ENCODE measurements at regions not wholly inside any gene's neighbourhood (a gene's known extent, or its start where the extent isn't known, plus 50 kb on each side); places are given as distances from the start of the nearest gene placed in this dataset.
A peak's percentile ranks its signal among the peaks of the same experiment; 100 is the strongest.

DNA sequence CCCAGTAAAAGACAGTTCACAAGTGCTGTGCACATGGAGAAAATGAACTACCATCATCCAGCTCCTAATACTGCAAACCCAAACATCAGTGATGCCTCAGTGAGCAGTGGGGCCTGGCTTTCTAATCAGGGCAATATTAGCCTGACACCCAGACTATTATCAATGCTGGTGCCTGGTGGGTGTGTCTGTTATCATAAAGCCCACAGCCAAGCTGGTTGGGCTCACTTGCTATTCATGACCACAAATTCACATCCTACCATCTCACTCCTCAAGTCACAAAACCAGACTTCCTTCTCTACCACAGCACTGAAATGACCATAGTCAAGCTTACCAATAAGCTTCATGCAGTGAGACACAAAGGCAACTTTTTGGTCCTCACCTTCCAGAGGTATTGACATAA is 180.8 kb upstream of the PLN start:
- H3K27me3 ChIP-seq (ENCODE audit: insufficient read depth in 3 of 3, low read length in 2 of 3): no peaks in the 10 kb centered on the region
- TF ChIP-seq, protein P1, sequence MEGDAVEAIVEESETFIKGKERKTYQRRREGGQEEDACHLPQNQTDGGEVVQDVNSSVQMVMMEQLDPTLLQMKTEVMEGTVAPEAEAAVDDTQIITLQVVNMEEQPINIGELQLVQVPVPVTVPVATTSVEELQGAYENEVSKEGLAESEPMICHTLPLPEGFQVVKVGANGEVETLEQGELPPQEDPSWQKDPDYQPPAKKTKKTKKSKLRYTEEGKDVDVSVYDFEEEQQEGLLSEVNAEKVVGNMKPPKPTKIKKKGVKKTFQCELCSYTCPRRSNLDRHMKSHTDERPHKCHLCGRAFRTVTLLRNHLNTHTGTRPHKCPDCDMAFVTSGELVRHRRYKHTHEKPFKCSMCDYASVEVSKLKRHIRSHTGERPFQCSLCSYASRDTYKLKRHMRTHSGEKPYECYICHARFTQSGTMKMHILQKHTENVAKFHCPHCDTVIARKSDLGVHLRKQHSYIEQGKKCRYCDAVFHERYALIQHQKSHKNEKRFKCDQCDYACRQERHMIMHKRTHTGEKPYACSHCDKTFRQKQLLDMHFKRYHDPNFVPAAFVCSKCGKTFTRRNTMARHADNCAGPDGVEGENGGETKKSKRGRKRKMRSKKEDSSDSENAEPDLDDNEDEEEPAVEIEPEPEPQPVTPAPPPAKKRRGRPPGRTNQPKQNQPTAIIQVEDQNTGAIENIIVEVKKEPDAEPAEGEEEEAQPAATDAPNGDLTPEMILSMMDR (IDR thresholded peaks at IDR 0.05): no peak
- H3K9me3 ChIP-seq: peaks cover 11% of the 10 kb centered on the region
- peaks cover 18% of the 10 kb centered on the region for H3K4me1 ChIP-seq
- no peaks in the 10 kb centered on the region for H3K36me3 ChIP-seq (ENCODE audit: insufficient read depth in 1 of 2, low read depth in 1 of 2)
- DNase-seq (no peak), ATAC-seq (no peak)
- H3K27ac ChIP-seq: no peak overlapping the region
- intact Hi-C loops (cut with DNase I): loop anchor here in 1 of 2 donors (2.0 kb wide), 1 partner anchor 31 kb away; no protein-coding TSS in a partner anchor
- H3K4me3 ChIP-seq: no peak overlapping the region

DNA sequence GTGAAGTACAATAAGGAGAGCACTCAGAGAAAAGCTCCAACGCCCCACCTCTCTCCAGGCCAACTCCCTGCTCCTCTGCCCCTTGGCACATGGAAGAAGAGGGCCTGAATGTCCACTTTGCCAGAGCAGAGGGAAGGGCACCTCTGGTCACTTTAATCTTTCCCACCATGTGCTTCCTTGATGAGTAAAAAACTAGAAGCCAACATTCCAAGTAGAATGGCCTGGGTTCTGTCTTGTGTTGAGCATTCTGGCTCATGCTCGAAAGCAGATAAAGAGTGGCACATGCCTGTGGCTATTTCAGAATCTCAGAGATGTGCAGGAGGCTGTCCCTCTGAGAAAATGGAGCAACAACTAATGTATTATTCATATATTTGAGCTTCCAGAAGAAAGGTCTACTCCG is 177.4 kb upstream of the PLN start:
- ATAC-seq (peak in 3 of 4 donors; percentile 29 to 33 (median 30)), DNase-seq (no peak)
- WGBS, 3 donors: 69 to 79% (median 72%) methylated on average over 3 of the region's 3 CpGs
- Histone ChIP-seq H3K9me3 (peaks cover 11% of the 10 kb centered on the region), H3K4me1 (peaks cover 26% of the 10 kb centered on the region), H3K27ac (peak overlapping the region; percentile 89), H3K27me3 (ENCODE audit: insufficient read depth in 3 of 3, low read length in 2 of 3) (no peaks in the 10 kb centered on the region), H3K4me3 (no peak overlapping the region), H3K36me3 (ENCODE audit: insufficient read depth in 1 of 2, low read depth in 1 of 2) (no peaks in the 10 kb centered on the region)
- TF ChIP-seq, protein P1 (IDR thresholded peaks at IDR 0.05): no peak
- intact Hi-C loops (cut with DNase I): loop anchor here (5.0 kb wide), 2 partner anchors 33 to 73 kb away; no protein-coding TSS in a partner anchor

DNA sequence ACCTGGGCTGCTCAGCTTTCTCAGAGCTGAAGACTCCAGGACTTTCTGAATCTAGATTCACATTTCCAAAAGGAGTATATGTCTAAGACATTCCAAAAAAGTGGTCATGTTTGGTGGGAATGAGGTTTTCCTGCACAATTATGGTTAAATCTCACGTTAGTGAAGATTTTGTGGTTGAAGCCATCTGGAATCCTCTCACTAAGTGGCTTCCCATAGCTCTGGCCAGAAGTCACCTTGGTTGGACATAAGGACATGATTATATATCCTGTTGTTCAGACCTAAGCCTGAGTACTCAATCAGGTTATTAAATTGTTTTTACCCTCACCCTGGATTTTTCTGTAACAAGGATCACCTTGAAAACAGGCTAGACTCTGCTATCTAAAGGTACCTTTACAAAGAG is 176.1 kb upstream of the PLN start:
- H3K27me3 ChIP-seq (ENCODE audit: insufficient read depth in 3 of 3, low read length in 2 of 3): no peaks in the 10 kb centered on the region
- H3K36me3 ChIP-seq (ENCODE audit: insufficient read depth in 1 of 2, low read depth in 1 of 2): no peaks in the 10 kb centered on the region
- 47 to 70% (median 56%) methylated on average over 1 of the region's 1 CpG for WGBS, 3 donors
- H3K27ac ChIP-seq: peak overlapping the region; percentile 89
- ATAC-seq: peak in 3 of 4 donors; percentile 4 to 50 (median 12)
- H3K9me3 ChIP-seq: peaks cover 11% of the 10 kb centered on the region
- TF ChIP-seq, protein P1 (IDR thresholded peaks at IDR 0.05): no peak
- H3K4me1 ChIP-seq: peaks cover 26% of the 10 kb centered on the region
- intact Hi-C loops (cut with DNase I): loop anchor here (5.0 kb wide), 2 partner anchors 35 to 75 kb away; no protein-coding TSS in a partner anchor
- DNase-seq: no peak
- H3K4me3 ChIP-seq: no peak overlapping the region

DNA sequence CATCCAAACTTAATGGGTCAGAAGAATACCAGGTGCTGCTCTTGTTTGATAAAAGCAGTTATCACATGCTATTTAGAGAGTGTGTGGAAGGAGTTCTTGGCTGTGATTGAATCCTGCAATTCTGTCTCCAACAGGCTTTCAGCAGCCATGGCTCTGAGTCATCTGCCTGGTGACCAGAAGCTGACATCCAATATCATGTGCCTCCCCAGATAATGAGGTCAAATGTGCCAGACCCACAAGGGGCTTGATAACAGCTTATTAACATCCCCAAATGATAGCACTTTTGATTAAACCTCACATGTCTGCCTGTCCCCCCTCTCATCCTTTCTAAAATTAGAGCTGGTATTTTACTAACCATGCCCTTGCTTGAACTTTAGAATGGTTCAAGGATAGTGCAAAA is 175.7 kb upstream of the PLN start:
- TF ChIP-seq, protein P1 (IDR thresholded peaks at IDR 0.05): no peak
- Histone ChIP-seq H3K36me3 (ENCODE audit: insufficient read depth in 1 of 2, low read depth in 1 of 2) (no peaks in the 10 kb centered on the region), H3K4me3 (no peak overlapping the region), H3K4me1 (peaks cover 26% of the 10 kb centered on the region), H3K27me3 (ENCODE audit: insufficient read depth in 3 of 3, low read length in 2 of 3) (no peaks in the 10 kb centered on the region), H3K9me3 (peaks cover 11% of the 10 kb centered on the region), H3K27ac (peak overlapping the region; percentile 89)
- ATAC-seq: peak; percentile 96 to 99 (median 98)
- peak; percentile 19 to 77 for DNase-seq
- intact Hi-C loops (cut with DNase I): loop anchor here (5.0 kb wide), 2 partner anchors 35 to 75 kb away; no protein-coding TSS in a partner anchor

Measured in psoas muscle (tissue), 7 donors.